PC-9 (cell line): ENCODE measurements at regions not wholly inside any gene's neighbourhood (a gene's known extent, or its start where the extent isn't known, plus 50 kb on each side); places are given as distances from the start of the nearest gene placed in this dataset.

Source experiments
- EZH2 ChIP-seq: fragments of 200-600 bp; sonication (generic); IDR thresholded peaks from 2 replicates; pipeline ENCODE4 v1.8.0; 2017; ENCODE audit warnings: antibody characterized with exemption, low read depth
- TF ChIP-seq, protein P1 (sequence below): fragments of 200-600 bp; sonication (generic); conservative IDR thresholded peaks from 2 replicates; pipeline ENCODE4 v1.6.1; 2017; ENCODE audit warnings: mixed run types, antibody characterized with exemption, mild to moderate bottlenecking, moderate library complexity

DNA sequence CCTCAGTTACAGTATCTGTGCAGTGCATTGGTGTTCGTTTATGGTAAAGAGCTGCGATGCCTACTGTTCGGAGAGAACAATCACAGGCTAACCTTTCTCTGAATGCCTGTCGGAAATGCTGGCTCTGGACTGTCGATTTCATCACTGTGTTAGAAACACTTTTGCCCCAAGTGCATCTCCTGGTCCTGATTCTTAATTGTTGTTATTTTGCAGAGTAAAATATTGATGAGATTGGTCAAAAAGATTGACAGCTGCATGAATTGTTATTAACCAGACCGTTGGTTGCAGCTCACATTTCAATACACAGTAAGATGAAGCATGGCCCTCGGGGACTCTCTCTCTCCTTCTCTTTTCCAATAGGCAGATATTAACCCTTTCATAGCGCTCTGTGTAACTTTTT, 557.4 kb upstream of the ADARB2 start:
- TF ChIP-seq, protein P1, sequence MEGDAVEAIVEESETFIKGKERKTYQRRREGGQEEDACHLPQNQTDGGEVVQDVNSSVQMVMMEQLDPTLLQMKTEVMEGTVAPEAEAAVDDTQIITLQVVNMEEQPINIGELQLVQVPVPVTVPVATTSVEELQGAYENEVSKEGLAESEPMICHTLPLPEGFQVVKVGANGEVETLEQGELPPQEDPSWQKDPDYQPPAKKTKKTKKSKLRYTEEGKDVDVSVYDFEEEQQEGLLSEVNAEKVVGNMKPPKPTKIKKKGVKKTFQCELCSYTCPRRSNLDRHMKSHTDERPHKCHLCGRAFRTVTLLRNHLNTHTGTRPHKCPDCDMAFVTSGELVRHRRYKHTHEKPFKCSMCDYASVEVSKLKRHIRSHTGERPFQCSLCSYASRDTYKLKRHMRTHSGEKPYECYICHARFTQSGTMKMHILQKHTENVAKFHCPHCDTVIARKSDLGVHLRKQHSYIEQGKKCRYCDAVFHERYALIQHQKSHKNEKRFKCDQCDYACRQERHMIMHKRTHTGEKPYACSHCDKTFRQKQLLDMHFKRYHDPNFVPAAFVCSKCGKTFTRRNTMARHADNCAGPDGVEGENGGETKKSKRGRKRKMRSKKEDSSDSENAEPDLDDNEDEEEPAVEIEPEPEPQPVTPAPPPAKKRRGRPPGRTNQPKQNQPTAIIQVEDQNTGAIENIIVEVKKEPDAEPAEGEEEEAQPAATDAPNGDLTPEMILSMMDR, result no peak
- TF ChIP-seq EZH2, result no peak
